Activated gamma-delta T cell treated with Interleukin-2 at 50 U/mL for 16 hours (primary cell): ENCODE measurements at regions not wholly inside any gene's neighbourhood (a gene's known extent, or its start where the extent isn't known, plus 50 kb on each side); places are given as distances from the start of the nearest gene placed in this dataset.

Source experiments
- DNase-seq: peaks from one replicate; pipeline ENCODE4 v3.0.0-alpha.2; 2020

- no peak for DNase-seq
Measured at GRCh38 chr10:128536259-128536658, 410.0 kb upstream of the MKI67 start.

- DNase-seq, result no peak
Measured at GRCh38 chr10:128537834-128538330, 411.7 kb upstream of the MKI67 start.

- DNase-seq, result no peak
Measured at GRCh38 chr10:128538671-128539070, 412.4 kb upstream of the MKI67 start.

GRCh38 chr10:128539510-128540127, 413.4 kb upstream of the MKI67 start:
- DNase-seq, result no peak

- no peak for DNase-seq
Measured at GRCh38 chr10:128540128-128540762, 414.0 kb upstream of the MKI67 start.

GRCh38 chr10:128540781-128541761, 414.8 kb upstream of the MKI67 start:
- DNase-seq, result no peak

GRCh38 chr10:128541926-128542475, 415.8 kb upstream of the MKI67 start:
- DNase-seq, result no peak

GRCh38 chr10:128542659-128543058, 416.4 kb upstream of the MKI67 start:
- no peak for DNase-seq

GRCh38 chr10:128543151-128543550, 416.9 kb upstream of the MKI67 start:
- no peak for DNase-seq

GRCh38 chr10:128545216-128545615, 419.0 kb upstream of the MKI67 start:
- no peak for DNase-seq

GRCh38 chr10:128546651-128547165, 420.5 kb upstream of the MKI67 start:
- DNase-seq, result no peak

- no peak for DNase-seq
Measured at GRCh38 chr10:128549101-128549608, 422.9 kb upstream of the MKI67 start.

GRCh38 chr10:128550045-128550444, 423.8 kb upstream of the MKI67 start:
- DNase-seq, result no peak

- no peak for DNase-seq
Measured at GRCh38 chr10:128551475-128551874, 425.3 kb upstream of the MKI67 start.

GRCh38 chr10:128553755-128554154, 427.5 kb upstream of the MKI67 start:
- DNase-seq, result no peak

- DNase-seq, result no peak
Measured at GRCh38 chr10:128556182-128557110, 430.2 kb upstream of the MKI67 start.

GRCh38 chr10:128557149-128557710, 431.0 kb upstream of the MKI67 start:
- DNase-seq, result no peak

- DNase-seq, result no peak
Measured at GRCh38 chr10:128560406-128560805, 434.2 kb upstream of the MKI67 start.

GRCh38 chr10:128560993-128561392, 434.8 kb upstream of the MKI67 start:
- no peak for DNase-seq

- DNase-seq, result no peak
Measured at GRCh38 chr10:128563387-128563786, 437.2 kb upstream of the MKI67 start.

- DNase-seq, result no peak
Measured at GRCh38 chr10:128563904-128564303, 437.7 kb upstream of the MKI67 start.
